Nephron (organoid): ENCODE measurements at regions not wholly inside any gene's neighbourhood (a gene's known extent, or its start where the extent isn't known, plus 50 kb on each side); places are given as distances from the start of the nearest gene placed in this dataset.
"Not testable (repeated sequence)": the region's sequence is repeated elsewhere in the genome, so short reads cannot be mapped to it uniquely, and the experiment has no call there.

ENCODE experiments used
- H3K27ac Mint-ChIP-seq, 3 experiments: 2 replicates each; pipeline ENCODE4 v1.8.0; 2020; ENCODE audit warnings: mixed read lengths in 3 of 3, mild to moderate bottlenecking in 2 of 3, moderate library complexity in 1 of 3
- H3K27me3 Mint-ChIP-seq: 2 replicates; pipeline ENCODE4 v1.8.0; 2021; ENCODE audit warnings: low read depth, mild to moderate bottlenecking, moderate library complexity, mixed read lengths
- H3K36me3 Mint-ChIP-seq: 2 replicates; pipeline ENCODE4 v1.8.0; 2020; ENCODE audit warnings: low read depth, mixed read lengths
- H3K4me1 Mint-ChIP-seq: 2 replicates; pipeline ENCODE4 v1.8.0; 2020; ENCODE audit warnings: mixed read lengths
- H3K4me3 Mint-ChIP-seq, 3 experiments: 2 replicates each; pipeline ENCODE4 v1.8.0; 2020; ENCODE audit warnings: mild to moderate bottlenecking in 3 of 3, mixed read lengths in 3 of 3, moderate library complexity in 2 of 3
- H3K9me3 Mint-ChIP-seq: 2 replicates; pipeline ENCODE4 v1.8.0; 2020; ENCODE audit warnings: mixed read lengths
- CTCF ChIP-seq, 3 experiments: fragments of 200-600 bp; sonication (generic); IDR thresholded peaks; one replicate each; pipeline ENCODE4 v1.5.0; 2021; ENCODE audit warnings: antibody characterized with exemption in 3 of 3; ENCODE audit not compliant: unreplicated experiment in 3 of 3

GRCh38 chr4:85018983-85019382, 52.5 kb upstream of the WDFY3 start:
- Mint-ChIP-seq H3K27me3 (no peaks in the 10 kb centered on the region), H3K4me1 (no peaks in the 10 kb centered on the region), H3K9me3 (peaks cover 10% of the 10 kb centered on the region), H3K36me3 (peaks cover 3% of the 10 kb centered on the region), H3K27ac (no peak overlapping the region), H3K4me3 (no peak overlapping the region)
- no peak for TF ChIP-seq CTCF (IDR thresholded peaks at IDR 0.05; ENCODE audit: unreplicated experiment in 3 of 3)

GRCh38 chr4:85019411-85019810, 52.9 kb upstream of the WDFY3 start:
- peaks cover 3% of the 10 kb centered on the region for H3K36me3 Mint-ChIP-seq

GRCh38 chr4:85024671-85025070, 58.2 kb upstream of the WDFY3 start:
- no peak for TF ChIP-seq CTCF (IDR thresholded peaks at IDR 0.05; ENCODE audit: unreplicated experiment in 3 of 3)
- Mint-ChIP-seq H3K27ac (no peak overlapping the region), H3K9me3 (peaks cover 23% of the 10 kb centered on the region), H3K36me3 (no peaks in the 10 kb centered on the region), H3K4me1 (no peaks in the 10 kb centered on the region), H3K27me3 (no peaks in the 10 kb centered on the region), H3K4me3 (no peak overlapping the region)

More at GRCh38 chr4:85019411-85019810, 52.9 kb upstream of the WDFY3 start:
- TF ChIP-seq CTCF (IDR thresholded peaks at IDR 0.05; ENCODE audit: unreplicated experiment in 3 of 3) = no peak
- H3K27ac Mint-ChIP-seq = no peak overlapping the region
- H3K9me3 Mint-ChIP-seq = peaks cover 10% of the 10 kb centered on the region
- H3K27me3 Mint-ChIP-seq = no peaks in the 10 kb centered on the region
- no peak overlapping the region for H3K4me3 Mint-ChIP-seq
- H3K4me1 Mint-ChIP-seq = no peaks in the 10 kb centered on the region

- no peaks in the 10 kb centered on the region for H3K36me3 Mint-ChIP-seq
- H3K4me1 Mint-ChIP-seq = no peaks in the 10 kb centered on the region
- H3K27me3 Mint-ChIP-seq = no peaks in the 10 kb centered on the region
- H3K4me3 Mint-ChIP-seq = no peak overlapping the region
- no peak overlapping the region for H3K27ac Mint-ChIP-seq
- TF ChIP-seq CTCF (IDR thresholded peaks at IDR 0.05; ENCODE audit: unreplicated experiment in 3 of 3) = no peak
- H3K9me3 Mint-ChIP-seq = peaks cover 33% of the 10 kb centered on the region
Measured at GRCh38 chr4:85028910-85029309, 62.4 kb upstream of the WDFY3 start.

GRCh38 chr4:85029453-85029852, 63.0 kb upstream of the WDFY3 start:
- no peaks in the 10 kb centered on the region for H3K4me1 Mint-ChIP-seq
- H3K27me3 Mint-ChIP-seq = no peaks in the 10 kb centered on the region
- H3K36me3 Mint-ChIP-seq = no peaks in the 10 kb centered on the region
- no peak overlapping the region for H3K27ac Mint-ChIP-seq
- H3K4me3 Mint-ChIP-seq = no peak overlapping the region
- no peak for TF ChIP-seq CTCF (IDR thresholded peaks at IDR 0.05; ENCODE audit: unreplicated experiment in 3 of 3)
- H3K9me3 Mint-ChIP-seq = peaks cover 38% of the 10 kb centered on the region

GRCh38 chr4:85030156-85030555, 63.7 kb upstream of the WDFY3 start:
- no peaks in the 10 kb centered on the region for H3K4me1 Mint-ChIP-seq
- TF ChIP-seq CTCF (IDR thresholded peaks at IDR 0.05; ENCODE audit: unreplicated experiment in 3 of 3) = no peak

GRCh38 chr4:85033838-85034237, 67.3 kb upstream of the WDFY3 start:
- not testable (repeated sequence) for H3K4me1 Mint-ChIP-seq, H3K4me3 Mint-ChIP-seq, H3K27me3 Mint-ChIP-seq, H3K36me3 Mint-ChIP-seq, H3K27ac Mint-ChIP-seq
- peaks cover 23% of the 10 kb centered on the region for H3K9me3 Mint-ChIP-seq

More at GRCh38 chr4:85030156-85030555, 63.7 kb upstream of the WDFY3 start:
- Mint-ChIP-seq H3K4me3 (no peak overlapping the region), H3K27ac (no peak overlapping the region), H3K27me3 (no peaks in the 10 kb centered on the region), H3K9me3 (peaks cover 36% of the 10 kb centered on the region), H3K36me3 (no peaks in the 10 kb centered on the region)
